Adrenal gland (tissue), 9 donors: ENCODE measurements at regions not wholly inside any gene's neighbourhood (a gene's known extent, or its start where the extent isn't known, plus 50 kb on each side); places are given as distances from the start of the nearest gene placed in this dataset.

Source experiments
- DNase-seq, 7 donors: peaks; one replicate each; pipeline ENCODE4 v3.0.0-alpha.2; 2019 to 2020
- H3K27ac ChIP-seq, 5 donors: fragments of 200-600 bp; sonication (generic) in 4 of 5; 1 replicate in 3 of 5; 2 replicates in 2 of 5; pipeline versions ENCODE4 v1.5.1 to v1.8.0; 2016 to 2020; ENCODE audit warnings: mild to moderate bottlenecking in 1 of 5
- H3K27me3 ChIP-seq: fragments of 200-600 bp; 2 replicates; pipeline ENCODE4 v1.8.0; 2021
- H3K36me3 ChIP-seq, 2 donors: fragments of 200-600 bp; replicated peaks in 1 of 2; 1 replicate in 1 of 2; 2 replicates in 1 of 2; pipeline versions ENCODE4 v1.5.1 to v1.8.0; 2018 to 2022
- H3K4me1 ChIP-seq, 2 donors: fragments of 200-600 bp; replicated peaks in 1 of 2; 1 replicate in 1 of 2; 2 replicates in 1 of 2; pipeline versions ENCODE4 v1.5.1 to v1.8.0; 2018 to 2021
- H3K4me3 ChIP-seq, 4 donors: fragments of 200-600 bp; sonication (generic) in 3 of 4; one replicate each; pipeline ENCODE4 v1.5.1; 2016 to 2018
- H3K9me3 ChIP-seq, 3 donors: fragments of 200-600 bp; sonication (generic) in 1 of 3; replicated peaks in 1 of 3; 1 replicate in 2 of 3; 2 replicates in 1 of 3; pipeline versions ENCODE4 v1.5.1 to v1.8.0; 2016 to 2021
- POLR2A ChIP-seq, 2 donors: fragments of 450-650 bp; IDR thresholded peaks; one replicate each; pipeline ENCODE4 v1.6.1; 2017; ENCODE audit warnings: antibody characterized with exemption in 2 of 2, mild to moderate bottlenecking in 2 of 2, moderate library complexity in 1 of 2
- WGBS, 4 donors: extraction: QIAGEN DNeasy Blood & Tissue Kit in 2 of 4; methylation state at CpG; one replicate each; pipeline versions ENCODE4 v1.1.5 to v1.1.7; 2013 to 2017; 5-methylcytosine and 5-hydroxymethylcytosine counted together
- intact Hi-C, 2 donors: fragments of 100-400 bp; cut with DNase I; formaldehyde crosslinking; loops; one replicate each; pipeline versions ENCODE4 v1.14.1 to v1.15.0; 2022 to 2023
- TF ChIP-seq, protein P1 (sequence below), 6 experiments: fragments of 450-650 bp in 4 of 6; fragments of 200-600 bp in 2 of 6; sonication (generic) in 1 of 6; IDR thresholded peaks; 1 replicate in 5 of 6; 2 replicates in 1 of 6; pipeline versions ENCODE4 v1.5.1 to v1.8.0; 2016 to 2021; ENCODE audit warnings: antibody characterized with exemption in 6 of 6, mild to moderate bottlenecking in 2 of 6, moderate library complexity in 1 of 6
- donor health status: healthy with polysubstance abuse.
- donor health status: Bipolar disorder and iron deficiency.
- donor health status: DM: yes; HTN: yes; CAD: no.
- donor health status: DM: no; HTN: no; CAD: no.
- donor health status: DM: no; HTN: no; CAD: no.

GRCh38 chr4:107166873-107167450 lies 130.8 kb upstream of the DKK2 start:
- intact Hi-C loops, result no loop called here
- H3K27me3 ChIP-seq, result no peaks in the 10 kb centered on the region
- no peak overlapping the region for H3K27ac ChIP-seq
- no peak for DNase-seq
- H3K4me1 ChIP-seq, result no peaks in the 10 kb centered on the region
- peaks cover 0 to 9% (median 0%) of the 10 kb centered on the region in 3 donors for H3K9me3 ChIP-seq
- H3K4me3 ChIP-seq, result no peak overlapping the region
- 88 to 94% (median 90%) methylated on average over 1 of the region's 1 CpG for WGBS, 4 donors
- no peaks in the 10 kb centered on the region for H3K36me3 ChIP-seq
- TF ChIP-seq POLR2A (IDR thresholded peaks at IDR 0.05), result no peak
- TF ChIP-seq, protein P1, sequence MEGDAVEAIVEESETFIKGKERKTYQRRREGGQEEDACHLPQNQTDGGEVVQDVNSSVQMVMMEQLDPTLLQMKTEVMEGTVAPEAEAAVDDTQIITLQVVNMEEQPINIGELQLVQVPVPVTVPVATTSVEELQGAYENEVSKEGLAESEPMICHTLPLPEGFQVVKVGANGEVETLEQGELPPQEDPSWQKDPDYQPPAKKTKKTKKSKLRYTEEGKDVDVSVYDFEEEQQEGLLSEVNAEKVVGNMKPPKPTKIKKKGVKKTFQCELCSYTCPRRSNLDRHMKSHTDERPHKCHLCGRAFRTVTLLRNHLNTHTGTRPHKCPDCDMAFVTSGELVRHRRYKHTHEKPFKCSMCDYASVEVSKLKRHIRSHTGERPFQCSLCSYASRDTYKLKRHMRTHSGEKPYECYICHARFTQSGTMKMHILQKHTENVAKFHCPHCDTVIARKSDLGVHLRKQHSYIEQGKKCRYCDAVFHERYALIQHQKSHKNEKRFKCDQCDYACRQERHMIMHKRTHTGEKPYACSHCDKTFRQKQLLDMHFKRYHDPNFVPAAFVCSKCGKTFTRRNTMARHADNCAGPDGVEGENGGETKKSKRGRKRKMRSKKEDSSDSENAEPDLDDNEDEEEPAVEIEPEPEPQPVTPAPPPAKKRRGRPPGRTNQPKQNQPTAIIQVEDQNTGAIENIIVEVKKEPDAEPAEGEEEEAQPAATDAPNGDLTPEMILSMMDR (IDR thresholded peaks at IDR 0.05), result no peak

DNA sequence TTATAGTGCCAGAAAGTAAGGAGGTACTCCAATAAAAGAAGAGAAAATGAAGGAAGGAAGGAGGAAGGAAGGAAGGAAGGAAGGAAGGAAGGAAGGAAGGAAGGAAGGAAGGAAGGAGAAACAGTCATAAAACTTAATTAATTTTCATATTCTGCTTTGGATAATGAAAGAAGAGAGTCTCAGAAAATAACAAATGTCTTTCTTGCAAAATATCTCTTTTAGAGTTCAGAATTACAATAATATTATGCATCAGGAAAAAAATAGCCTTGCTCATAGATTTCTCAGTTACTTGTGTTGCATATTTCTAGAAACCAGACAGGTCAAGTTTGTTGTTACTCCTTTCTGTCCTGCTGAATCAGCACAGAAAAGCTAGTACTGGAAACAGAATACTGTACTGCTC lies 130.1 kb upstream of the DKK2 start:
- H3K27me3 ChIP-seq, result no peaks in the 10 kb centered on the region
- TF ChIP-seq POLR2A (IDR thresholded peaks at IDR 0.05), result no peak
- TF ChIP-seq, protein P1 (IDR thresholded peaks at IDR 0.05), result no peak
- no peak for DNase-seq
- intact Hi-C loops, result no loop called here
- no peak overlapping the region for H3K4me3 ChIP-seq
- H3K36me3 ChIP-seq, result no peaks in the 10 kb centered on the region
- no peaks in the 10 kb centered on the region for H3K4me1 ChIP-seq
- H3K27ac ChIP-seq, result no peak overlapping the region
- H3K9me3 ChIP-seq, result peaks cover 0 to 9% (median 0%) of the 10 kb centered on the region in 3 donors

- H3K27ac ChIP-seq, result no peak overlapping the region
- 71 to 82% (median 73%) methylated on average over 2 of the region's 2 CpGs for WGBS, 4 donors
- H3K9me3 ChIP-seq, result peaks cover 0 to 9% (median 0%) of the 10 kb centered on the region in 3 donors
- no peaks in the 10 kb centered on the region for H3K36me3 ChIP-seq
- TF ChIP-seq, protein P1 (IDR thresholded peaks at IDR 0.05), result no peak
- no peak for TF ChIP-seq POLR2A (IDR thresholded peaks at IDR 0.05)
- no peak overlapping the region for H3K4me3 ChIP-seq
- intact Hi-C loops, result no loop called here
- no peaks in the 10 kb centered on the region for H3K27me3 ChIP-seq
- no peak for DNase-seq
- no peaks in the 10 kb centered on the region for H3K4me1 ChIP-seq
Measured at GRCh38 chr4:107164962-107165475, 128.9 kb upstream of the DKK2 start.

DNA sequence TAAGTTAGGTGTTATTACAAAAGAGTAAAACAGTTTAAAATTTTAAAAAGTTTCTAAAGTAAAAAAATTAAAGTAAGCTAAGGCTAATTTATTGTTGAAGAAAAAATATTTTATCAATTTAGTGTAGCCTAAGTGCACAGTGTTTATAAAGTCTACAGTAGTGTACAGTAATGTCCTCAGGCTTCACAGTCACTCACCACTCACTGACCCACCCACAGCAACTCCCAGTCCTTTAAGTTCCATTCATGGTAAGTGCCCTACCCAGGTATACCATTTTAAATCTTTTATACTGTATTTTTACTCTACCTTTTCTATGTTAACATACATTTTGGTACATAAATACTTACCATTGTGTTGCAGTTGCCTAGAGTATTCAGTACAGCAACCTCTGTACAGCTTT lies 120.3 kb upstream of the DKK2 start:
- TF ChIP-seq, protein P1 (IDR thresholded peaks at IDR 0.05), result no peak
- TF ChIP-seq POLR2A (IDR thresholded peaks at IDR 0.05), result no peak
- H3K27me3 ChIP-seq, result no peaks in the 10 kb centered on the region
- no peaks in the 10 kb centered on the region for H3K4me1 ChIP-seq
- H3K27ac ChIP-seq, result no peak overlapping the region
- intact Hi-C loops, result no loop called here
- no peaks in the 10 kb centered on the region for H3K36me3 ChIP-seq
- no peak overlapping the region for H3K4me3 ChIP-seq
- no peak for DNase-seq
- H3K9me3 ChIP-seq, result no peaks in the 10 kb centered on the region
